NOMO-1 treated with dmso at 0.1 percent for 144 hours (cell line): ENCODE measurements at regions not wholly inside any gene's neighbourhood (a gene's known extent, or its start where the extent isn't known, plus 50 kb on each side); places are given as distances from the start of the nearest gene placed in this dataset.
A peak's percentile ranks its signal among the peaks of the same experiment; 100 is the strongest.

Experiments
- DNase-seq: peaks from one replicate; lab custom pipeline; 2025; ENCODE audit not compliant: unreplicated experiment; lab: John Stamatoyannopoulos, UW

DNA sequence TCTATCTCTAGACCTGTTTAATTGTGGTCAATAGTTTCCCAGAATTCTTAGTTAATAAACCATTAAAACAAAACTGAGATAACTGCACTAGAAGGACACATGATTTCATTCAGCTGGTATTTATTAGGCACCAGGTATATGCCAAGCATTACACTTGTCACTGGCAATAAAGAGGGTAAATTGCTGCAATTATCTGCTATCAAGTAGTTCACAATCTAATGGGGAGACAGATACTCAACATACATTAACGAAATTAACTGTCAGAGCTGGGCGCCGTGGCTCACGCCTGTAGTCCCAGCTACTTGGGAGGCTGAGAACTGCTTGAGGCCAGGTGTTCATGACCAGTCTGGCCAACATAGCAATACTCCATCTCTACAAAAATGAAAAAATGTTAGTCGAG is 71.7 kb upstream of the WIPF1 start:
- DNase-seq: no peak

DNA sequence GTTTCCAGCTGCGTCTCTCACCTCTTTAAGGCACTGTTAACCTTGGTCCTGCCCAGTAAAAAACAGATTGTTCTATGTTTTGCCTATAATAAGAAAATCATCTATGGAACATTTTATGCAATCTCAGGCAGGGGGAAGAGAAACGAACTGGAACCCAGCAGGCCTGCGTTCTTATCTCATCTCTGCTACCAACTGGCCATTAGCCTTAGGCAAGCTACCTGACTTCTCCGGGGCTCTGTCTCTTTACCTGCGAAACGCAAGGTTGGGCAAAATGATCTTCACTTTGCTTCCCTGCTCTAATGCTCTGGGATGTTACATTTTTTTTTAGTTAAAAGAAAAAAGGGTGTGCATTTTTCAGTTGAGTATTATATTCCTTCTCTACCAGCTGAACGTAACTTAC is 70.5 kb upstream of the WIPF1 start:
- DNase-seq: no peak

DNA sequence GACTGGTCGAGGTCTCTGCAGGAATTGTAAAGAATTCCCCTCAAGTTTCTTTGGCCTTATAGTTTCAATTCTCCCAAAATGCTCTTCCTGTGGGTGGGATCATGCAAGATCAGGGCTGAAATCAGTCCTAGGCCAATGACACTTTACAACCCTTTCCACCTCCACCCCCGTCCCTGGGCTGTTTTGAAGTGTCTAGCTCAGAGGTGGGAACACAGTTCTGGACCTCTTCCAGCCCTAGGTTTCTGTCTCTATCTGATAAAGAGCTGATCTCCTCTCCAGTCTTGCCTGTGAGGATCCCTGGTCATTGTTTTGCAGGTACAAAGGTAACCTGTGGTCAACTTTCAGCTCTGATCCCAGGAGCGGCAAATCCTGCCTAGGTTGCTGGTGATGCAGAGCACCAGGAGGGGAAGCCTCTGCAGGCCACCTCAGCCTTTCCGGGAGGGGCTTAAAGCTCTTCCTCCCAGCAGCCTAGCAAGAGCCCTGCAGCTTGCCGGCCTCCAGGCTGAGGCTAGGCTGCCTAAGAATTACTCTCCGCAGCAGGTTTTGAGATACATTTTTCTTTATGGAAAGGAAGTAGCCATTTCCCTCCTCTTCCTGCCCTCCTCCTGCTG is 69.8 kb upstream of the WIPF1 start:
- DNase-seq: no peak

DNA sequence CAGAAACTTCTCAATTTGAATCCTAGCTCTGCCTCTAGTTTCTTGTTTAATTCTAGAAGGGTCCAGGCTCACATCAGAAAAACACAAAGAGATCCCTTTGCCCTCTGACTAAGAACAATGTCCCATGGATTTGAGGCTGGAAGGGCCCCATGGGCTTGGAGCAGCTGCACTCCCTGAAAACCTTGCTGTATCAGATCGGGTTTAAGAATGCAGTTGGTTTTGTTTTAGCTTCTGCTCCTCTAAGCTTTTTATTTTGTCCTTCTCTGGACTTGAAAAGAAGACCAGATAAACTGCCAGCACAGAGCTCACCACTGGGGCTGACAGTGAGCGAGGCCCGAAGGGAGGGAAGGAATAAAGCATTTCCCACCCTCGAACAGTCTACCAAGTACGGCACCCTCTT is 69.2 kb upstream of the WIPF1 start:
- no peak for DNase-seq

DNA sequence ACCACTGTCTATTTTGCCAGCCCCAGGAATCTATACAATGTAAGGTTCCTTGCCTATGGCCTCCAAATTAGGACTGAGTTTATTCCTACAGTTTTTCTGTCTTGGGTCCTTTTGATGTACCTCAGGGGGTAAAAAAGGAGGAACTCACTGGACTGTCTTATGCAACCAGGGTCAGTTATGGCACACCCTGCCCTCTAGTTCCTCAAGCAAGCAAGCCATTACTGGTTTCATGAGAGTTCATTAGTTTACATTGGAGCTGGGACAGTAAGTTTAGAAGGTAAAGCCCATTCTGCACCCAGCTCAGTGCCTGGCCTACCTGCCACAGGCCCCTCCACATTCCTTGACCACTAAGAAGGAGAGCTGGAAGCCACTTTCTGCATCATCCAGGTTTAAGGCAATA is 68.7 kb upstream of the WIPF1 start:
- peak; percentile 83 for DNase-seq

DNA sequence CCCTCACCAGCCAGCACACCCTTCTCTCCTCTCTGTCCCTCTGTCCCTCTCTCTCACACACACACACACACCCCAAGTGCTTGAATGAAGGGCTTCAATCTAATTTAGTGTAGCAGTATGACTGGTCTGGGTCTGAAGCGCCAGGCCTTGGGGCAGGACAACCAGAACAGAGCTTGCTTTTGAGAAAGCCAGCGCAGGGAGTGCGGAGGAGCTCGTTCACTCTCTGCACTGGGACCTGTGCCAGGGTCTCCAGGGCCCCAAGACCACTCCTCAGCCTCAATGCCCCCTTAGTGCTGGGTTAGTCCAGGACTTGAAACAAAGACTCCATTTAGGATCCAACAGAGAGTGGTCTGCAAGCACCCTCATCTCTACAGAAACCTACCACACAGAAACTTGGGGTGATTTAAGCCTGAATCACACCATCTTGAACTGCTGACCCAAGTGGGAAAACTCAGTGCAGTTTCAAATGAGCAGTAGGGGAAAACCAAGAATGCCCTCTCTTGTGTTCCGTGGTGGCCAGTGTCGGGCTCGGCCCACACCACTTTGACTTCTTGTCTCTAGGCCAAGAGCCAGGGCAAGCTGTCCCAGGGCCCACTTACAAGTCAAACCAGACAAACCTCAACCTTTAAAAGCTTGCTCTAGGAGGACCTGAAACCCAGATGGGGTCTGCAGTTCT is 66.6 kb upstream of the WIPF1 start:
- no peak for DNase-seq

DNA sequence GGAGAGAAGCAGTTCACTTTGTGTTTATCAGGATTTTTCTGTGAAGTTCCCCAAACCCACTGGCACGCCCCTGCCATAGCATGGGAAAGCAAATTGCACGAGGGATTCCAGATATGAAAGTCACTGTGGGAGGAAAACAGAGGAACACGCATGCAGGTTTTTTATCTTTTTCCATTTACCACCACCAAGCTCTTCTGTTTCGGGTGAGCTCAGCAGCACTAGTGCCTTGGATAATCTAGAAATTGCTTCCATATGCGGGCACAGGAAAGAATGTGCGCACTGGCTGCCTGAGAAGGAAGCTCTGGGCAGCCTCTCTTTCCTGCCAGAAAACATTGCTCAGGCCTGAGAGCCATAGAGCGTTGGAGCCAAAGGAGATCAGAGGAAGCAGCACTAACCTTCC is 65.9 kb upstream of the WIPF1 start:
- no peak for DNase-seq

DNA sequence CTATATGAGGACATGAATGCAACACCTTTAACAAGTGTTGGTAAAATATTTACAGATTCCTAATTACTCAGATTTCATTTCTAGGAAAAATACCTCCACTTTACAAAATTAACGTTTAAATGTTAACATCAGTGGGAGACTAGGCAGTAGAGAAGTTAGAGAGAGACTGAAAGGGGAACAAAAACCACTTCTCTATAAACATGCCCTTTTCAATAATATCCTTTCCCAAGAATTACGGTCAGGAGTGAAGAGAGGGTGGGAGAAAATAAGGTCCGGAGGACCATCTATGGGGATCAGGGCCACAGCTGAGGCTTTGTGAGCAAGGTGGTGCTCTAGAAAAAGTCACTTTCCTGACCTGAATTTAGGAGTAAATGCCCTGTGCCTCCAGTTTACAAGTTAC is 65.3 kb upstream of the WIPF1 start:
- no peak for DNase-seq

DNA sequence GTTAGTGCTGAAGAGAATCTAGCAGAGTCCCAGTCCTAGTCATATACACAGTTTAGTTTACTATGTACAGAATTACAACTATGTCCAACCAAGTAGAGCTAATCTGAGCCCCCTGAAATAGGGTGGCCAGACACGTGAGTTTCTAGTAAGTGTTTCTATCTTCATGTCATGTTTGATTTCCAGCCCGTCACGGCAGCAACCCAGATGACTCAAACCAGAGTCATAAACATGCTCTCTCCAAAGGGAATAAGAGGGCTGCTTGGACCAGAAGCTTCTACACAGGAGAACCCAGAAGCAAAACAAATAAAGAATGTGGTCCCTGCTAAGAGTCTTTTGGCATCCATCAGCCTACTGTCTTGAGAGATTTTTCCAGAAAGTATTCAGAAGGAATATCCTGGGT is 64.9 kb upstream of the WIPF1 start:
- DNase-seq: no peak

DNA sequence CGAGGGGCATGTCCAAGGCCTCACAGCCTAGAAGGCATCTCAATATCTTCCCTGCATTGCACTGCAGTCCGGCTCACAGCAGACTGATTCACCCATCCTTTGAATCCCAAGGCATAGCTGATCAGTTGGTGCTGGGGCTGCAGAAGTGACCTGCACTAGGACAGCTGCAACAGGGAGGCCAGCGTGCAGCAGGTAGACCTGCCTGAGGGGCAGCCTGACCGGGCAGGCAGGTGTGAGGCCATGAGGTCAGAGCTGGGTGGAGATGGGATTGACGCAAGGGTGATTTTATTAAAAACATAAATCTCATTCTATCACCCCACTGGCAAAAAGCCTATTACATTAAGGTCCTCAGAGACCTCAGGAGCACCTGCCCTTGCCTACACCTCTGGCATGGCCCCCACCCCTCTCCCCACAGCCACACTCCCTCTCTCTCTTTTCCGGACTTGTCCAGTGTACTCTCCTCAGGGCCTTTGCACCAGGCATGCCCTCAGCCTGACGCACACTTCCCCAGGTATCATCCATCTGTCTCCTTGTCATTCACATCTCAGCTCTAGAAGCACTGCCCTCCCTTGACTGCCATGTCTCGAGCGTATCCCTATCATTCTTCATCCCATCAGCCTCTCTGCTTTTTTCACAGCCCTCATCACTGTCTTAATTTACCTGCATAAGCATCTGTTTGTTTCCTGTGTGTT is 63.5 kb upstream of the WIPF1 start:
- no peak for DNase-seq

DNA sequence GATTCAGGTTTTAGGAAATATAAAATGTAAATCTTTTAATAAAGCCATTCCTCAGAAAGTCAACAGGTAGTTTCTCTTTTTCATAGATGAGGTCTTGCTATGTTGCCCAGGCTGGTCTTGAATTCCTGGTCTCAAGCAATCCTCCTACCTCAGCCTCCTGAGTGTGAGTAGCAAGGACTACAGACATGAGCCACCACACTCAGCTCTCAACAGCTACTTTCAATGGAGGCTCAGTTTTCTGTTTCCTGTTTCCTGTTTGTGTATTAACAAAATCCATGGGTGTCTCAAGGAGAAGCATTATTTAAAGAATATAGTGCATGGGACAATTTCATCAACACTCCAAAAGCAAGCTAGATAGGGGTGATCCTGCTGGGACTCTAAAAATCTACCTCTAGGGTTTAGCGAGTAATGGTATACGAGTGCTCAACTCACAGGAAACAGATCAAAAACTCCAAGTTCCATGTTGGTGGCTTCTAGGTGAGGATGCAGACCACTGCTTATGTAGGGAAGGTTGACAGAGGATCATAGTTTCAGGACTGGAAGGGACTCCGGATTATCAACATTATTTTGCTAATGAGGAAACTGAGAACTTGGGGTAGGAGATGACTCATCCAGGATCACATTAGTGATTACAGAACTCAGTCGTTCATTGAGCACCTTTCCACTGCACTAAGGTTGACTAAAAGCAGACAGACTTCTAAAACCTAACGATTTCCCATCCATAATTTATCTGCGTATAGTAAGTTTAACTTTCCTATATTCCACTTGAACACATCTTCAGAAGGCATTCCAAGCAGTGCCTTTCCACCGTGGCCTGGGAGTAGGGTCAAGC is 61.7 kb upstream of the WIPF1 start:
- no peak for DNase-seq

DNA sequence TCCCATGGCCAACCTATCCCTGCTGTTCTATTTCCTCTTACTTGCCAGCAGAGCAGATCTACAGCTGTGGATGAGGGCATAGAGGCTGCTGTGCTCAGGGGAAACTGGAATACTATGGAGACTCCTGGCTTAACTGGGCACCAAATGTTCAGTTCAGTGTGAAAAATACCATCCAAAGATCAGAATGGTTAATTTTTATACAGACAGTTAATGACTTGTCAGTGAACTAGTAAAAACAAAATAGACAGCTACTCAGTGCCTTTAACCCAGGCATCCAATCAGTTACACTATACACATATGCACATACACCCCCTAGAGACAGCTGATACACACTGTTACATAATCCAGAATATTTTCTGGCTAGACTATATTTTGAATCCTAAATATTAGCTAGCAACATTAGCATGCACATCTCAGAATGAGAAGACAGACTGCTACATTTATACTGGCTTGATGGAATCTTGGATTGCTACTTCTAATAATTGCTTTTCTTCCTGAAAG is 59.1 kb upstream of the WIPF1 start:
- no peak for DNase-seq

DNA sequence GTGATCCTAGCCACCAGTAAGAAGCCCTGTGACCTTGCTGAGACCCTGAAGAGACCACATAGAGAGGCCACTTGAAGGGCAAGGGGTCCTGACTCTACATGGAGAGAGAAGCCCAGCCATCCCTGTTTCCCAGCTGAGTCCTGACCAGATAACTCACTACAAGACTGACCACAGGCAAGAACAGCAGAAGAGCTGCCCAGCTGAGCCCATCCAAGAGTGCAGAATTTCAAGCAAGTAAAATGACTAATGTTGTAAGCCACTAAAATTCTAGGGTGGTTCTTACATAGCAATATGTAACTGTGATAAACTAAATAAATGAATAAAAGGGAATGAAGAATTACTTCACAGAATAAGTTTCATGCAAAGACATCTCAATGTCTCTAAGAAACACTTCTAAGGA is 58.4 kb upstream of the WIPF1 start:
- DNase-seq: no peak

DNA sequence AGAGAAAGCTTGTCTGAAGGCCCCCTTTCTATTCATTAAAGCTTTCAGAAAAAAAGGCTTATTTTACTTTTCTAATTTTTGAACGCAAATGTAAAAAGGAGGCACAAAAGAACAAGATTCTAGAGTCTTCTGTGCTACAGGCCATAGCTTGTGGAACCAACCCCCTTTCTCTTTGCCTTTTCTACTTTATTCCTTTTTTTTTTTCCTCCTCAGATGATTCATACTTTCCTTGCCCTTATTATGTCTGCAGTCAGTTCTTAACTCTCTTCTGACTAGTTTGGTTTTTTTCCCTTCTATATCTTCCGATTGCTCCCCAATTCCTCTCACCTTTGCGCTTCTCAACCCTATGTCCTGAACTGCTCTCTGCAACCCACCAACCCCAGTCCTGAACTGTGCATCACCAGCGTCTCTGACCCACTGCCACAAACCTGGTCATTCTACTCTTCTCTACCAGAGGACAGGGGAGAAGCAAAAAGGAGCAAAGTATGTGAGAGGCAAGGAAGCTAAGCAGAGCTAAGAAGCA is 56.9 kb upstream of the WIPF1 start:
- no peak for DNase-seq

DNA sequence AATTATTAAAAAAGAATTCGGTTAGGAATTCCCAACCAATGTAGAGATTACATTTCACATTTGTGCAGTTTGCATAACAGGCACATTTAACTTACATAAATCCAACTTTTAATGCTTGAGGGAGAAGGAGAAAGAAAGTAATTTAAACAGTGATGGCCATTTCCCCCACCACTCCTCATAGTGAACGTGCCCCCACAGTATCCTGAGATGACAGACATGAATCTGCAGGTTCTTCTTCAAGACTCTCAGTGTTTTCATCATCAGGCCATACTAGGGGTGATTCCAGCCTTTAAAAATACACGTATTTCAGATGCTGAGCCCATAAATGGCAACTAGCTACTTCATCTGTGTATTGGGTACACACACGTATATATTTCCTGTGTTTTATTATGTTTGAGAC is 51.3 kb upstream of the WIPF1 start:
- no peak for DNase-seq
